OCI-M2 (cell line): ENCODE measurements at regions not wholly inside any gene's neighbourhood (a gene's known extent, or its start where the extent isn't known, plus 50 kb on each side); places are given as distances from the start of the nearest gene placed in this dataset.

Source experiments
- DNase-seq: peaks from one replicate; lab custom pipeline; 2025; ENCODE audit not compliant: unreplicated experiment; lab: John Stamatoyannopoulos, UW

DNA sequence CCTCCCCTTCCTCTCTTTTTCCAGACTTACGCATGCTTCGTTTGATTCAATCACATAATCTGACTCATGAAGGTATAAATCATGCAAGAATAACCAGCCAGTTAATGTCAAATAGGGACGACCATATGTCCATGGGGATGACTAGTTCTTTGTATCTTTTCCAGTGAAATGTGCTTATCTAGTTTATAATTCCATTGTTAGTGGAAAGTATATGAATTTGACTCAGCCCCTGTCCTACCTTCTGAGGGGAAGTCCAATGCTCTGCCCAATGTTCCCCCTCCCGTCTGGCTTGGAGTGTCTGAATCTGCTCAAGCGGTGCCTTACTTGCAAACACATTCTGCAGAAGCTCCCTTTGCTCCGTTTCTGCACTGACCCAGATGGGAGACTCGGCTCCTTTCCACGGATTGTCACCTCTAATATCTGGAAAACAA is 55.0 kb upstream of the EPHB3 start:
- no peak for DNase-seq

DNA sequence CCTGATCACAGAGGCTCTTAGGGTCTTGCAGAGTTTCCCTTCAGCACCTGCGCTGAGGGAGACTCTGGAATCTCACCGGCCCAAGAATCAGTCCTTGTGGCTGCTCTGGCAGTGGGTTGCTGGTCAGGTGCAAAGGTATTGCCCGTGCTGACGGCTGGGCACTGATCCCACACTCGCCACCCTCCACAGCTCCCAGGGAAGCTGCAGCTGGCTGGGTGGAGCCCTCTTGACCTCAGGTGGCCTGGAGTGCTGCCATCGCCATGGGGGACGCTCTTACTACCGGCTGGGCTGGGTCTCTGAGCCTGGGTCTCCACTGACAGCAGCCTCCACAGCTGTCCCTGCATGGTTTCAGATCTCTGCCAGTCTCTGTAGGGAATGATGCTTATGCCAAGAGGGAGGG is 52.6 kb upstream of the EPHB3 start:
- DNase-seq, result no peak

DNA sequence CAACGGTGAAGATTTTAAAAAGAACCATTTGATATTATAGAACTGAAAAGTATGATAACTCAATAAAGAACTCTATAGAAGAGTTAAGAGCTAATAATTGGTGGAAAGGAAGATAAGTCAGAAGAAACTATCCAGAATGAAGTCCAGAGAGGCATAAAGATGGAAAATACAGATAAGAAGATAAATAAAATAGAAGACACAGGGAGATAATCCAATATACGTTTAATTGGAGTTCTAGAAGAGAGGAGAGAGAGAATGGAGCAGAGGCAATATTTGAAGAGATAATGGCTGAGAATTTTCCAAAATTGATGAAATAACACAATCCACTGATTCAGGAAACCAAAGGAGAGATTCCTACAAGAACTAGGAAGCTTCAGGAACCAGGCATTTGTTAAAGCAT is 49.8 kb upstream of the EPHB3 start:
- DNase-seq, result no peak
